ENCODE measurements at regions not wholly inside any gene's neighbourhood (a gene's known extent, or its start where the extent isn't known, plus 50 kb on each side); places are given as distances from the start of the nearest gene placed in this dataset.
"Not testable (repeated sequence)": the region's sequence is repeated elsewhere in the genome, so short reads cannot be mapped to it uniquely, and the experiment has no call there.

- no peak overlapping the region for H3K4me3 ChIP-seq (ENCODE audit: low read depth, low read length)
- TF ChIP-seq, protein P1, sequence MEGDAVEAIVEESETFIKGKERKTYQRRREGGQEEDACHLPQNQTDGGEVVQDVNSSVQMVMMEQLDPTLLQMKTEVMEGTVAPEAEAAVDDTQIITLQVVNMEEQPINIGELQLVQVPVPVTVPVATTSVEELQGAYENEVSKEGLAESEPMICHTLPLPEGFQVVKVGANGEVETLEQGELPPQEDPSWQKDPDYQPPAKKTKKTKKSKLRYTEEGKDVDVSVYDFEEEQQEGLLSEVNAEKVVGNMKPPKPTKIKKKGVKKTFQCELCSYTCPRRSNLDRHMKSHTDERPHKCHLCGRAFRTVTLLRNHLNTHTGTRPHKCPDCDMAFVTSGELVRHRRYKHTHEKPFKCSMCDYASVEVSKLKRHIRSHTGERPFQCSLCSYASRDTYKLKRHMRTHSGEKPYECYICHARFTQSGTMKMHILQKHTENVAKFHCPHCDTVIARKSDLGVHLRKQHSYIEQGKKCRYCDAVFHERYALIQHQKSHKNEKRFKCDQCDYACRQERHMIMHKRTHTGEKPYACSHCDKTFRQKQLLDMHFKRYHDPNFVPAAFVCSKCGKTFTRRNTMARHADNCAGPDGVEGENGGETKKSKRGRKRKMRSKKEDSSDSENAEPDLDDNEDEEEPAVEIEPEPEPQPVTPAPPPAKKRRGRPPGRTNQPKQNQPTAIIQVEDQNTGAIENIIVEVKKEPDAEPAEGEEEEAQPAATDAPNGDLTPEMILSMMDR (IDR thresholded peaks at IDR 0.05; ENCODE audit: borderline replicate concordance, insufficient read depth, low read depth, low read length) = no peak
These were observed 100.6 kb upstream of the FSCB start for GRCh38 chr14:44607701-44608100.

- no peak overlapping the region for H3K4me3 ChIP-seq (ENCODE audit: low read depth, low read length)
These were observed 99.5 kb upstream of the FSCB start for GRCh38 chr14:44606576-44606975.

DNA sequence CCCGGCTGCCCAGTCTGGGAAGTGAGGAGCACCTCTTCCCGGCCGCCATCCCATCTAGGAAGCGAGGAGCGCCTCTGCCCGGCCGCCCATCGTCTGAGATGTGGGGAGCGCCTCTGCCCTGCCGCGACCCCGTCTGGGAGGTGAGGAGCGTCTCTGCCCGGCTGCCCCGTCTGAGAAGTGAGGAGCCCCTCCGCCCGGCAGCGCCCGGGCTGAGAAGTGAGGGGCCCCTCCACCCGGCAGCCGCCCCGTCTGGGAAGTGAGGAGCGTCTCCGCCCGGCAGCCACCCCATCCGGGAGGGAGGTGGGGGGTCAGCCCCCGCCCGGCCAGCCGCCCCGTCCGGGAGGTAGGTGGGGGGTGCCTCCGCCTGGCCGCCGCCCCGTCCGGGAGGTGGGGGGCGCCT, 94.2 kb upstream of the FSCB start:
- not testable (repeated sequence) for H3K4me3 ChIP-seq (ENCODE audit: low read depth, low read length)

More at GRCh38 chr14:44606576-44606975, 99.5 kb upstream of the FSCB start:
- TF ChIP-seq, protein P1 (IDR thresholded peaks at IDR 0.05; ENCODE audit: borderline replicate concordance, insufficient read depth, low read depth, low read length) = no peak

DNA sequence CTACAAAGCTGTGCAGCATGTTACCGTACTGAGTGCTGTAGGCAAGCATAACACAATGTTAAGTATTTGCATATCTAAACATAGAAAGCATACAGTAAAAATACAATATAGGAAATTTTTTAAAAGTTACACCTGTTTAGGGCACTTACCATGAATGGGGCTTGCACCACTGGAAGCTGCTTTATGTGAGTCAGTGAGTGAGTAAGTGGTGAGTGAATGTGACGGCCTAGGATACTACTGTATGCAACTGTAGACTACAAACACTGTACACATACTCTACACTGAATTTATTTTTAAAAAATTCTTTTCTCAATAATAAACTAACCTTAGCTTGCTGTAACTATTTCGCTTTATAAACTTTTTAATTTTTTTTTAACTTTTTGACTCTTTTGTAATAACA, 82.1 kb upstream of the FSCB start:
- no peak overlapping the region for H3K4me3 ChIP-seq (ENCODE audit: low read depth, low read length)
- TF ChIP-seq, protein P1 (IDR thresholded peaks at IDR 0.05; ENCODE audit: borderline replicate concordance, insufficient read depth, low read depth, low read length) = no peak

DNA sequence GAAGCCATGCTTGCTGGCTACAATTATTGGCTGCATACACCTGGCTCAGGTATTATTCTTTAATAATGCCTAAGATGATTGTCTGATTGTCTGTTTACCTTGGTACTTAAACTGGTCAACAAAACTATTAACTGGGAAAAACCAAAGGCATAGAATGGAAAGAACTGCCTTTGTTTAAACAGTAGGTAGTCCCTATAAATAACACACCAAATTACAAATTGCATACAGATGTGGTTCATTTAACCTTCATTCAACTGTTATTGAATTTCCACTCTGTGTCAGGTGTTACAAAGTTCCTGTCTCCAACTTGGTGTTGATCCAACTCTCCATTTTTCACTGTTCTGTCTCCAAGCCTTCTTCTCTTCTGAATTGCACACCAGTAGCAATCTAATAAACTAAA, 79.8 kb upstream of the FSCB start:
- TF ChIP-seq, protein P1 (IDR thresholded peaks at IDR 0.05; ENCODE audit: borderline replicate concordance, insufficient read depth, low read depth, low read length) = no peak
- H3K4me3 ChIP-seq (ENCODE audit: low read depth, low read length) = no peak overlapping the region

- H3K4me3 ChIP-seq (ENCODE audit: low read depth, low read length) = no peak overlapping the region
- TF ChIP-seq, protein P1 (IDR thresholded peaks at IDR 0.05; ENCODE audit: borderline replicate concordance, insufficient read depth, low read depth, low read length) = no peak
These were observed 69.3 kb upstream of the FSCB start for GRCh38 chr14:44576356-44576755.

DNA sequence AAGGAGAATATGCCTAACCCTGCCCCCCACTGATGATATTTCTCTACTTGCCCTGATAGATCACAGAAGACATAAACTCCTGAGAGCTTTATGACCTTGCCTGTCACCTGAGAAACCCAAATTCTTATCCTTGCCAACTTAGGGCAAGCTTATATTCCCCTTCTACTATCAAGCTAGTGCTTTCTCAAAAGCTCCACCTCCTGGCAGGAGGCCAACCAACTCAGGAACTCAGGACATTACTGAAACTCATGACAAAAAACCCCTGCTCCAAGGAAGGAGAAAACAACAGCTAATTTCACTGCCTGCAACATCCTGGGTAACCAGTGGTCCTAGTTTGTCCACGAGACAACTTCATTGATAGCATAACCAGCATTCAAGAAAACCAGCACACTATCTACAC, 60.9 kb upstream of the FSCB start:
- TF ChIP-seq, protein P1 (IDR thresholded peaks at IDR 0.05; ENCODE audit: borderline replicate concordance, insufficient read depth, low read depth, low read length) = no peak
- no peak overlapping the region for H3K4me3 ChIP-seq (ENCODE audit: low read depth, low read length)

- TF ChIP-seq, protein P1 (IDR thresholded peaks at IDR 0.05; ENCODE audit: borderline replicate concordance, insufficient read depth, low read depth, low read length) = no peak
- no peak overlapping the region for H3K4me3 ChIP-seq (ENCODE audit: low read depth, low read length)
These were observed 58.9 kb upstream of the FSCB start for GRCh38 chr14:44565968-44566367.
